HEK293 (cell line): ENCODE measurements at regions not wholly inside any gene's neighbourhood (a gene's known extent, or its start where the extent isn't known, plus 50 kb on each side); places are given as distances from the start of the nearest gene placed in this dataset.

ENCODE experiments used
- CTCF ChIP-seq: fragments of 450-650 bp; formaldehyde crosslinking; IDR thresholded peaks from 2 replicates; pipeline ENCODE4 v1.5.1; 2016; ENCODE audit warnings: missing biosample characterization, missing genetic modification characterization
- ZBTB7A ChIP-seq: fragments of 450-650 bp; formaldehyde crosslinking; IDR thresholded peaks from 2 replicates; pipeline ENCODE4 v1.5.1; 2016; ENCODE audit warnings: low read depth, missing biosample characterization, missing genetic modification characterization
- ZNF548 ChIP-seq: fragments of 450-650 bp; formaldehyde crosslinking; IDR thresholded peaks from 2 replicates; pipeline ENCODE4 v1.5.1; 2016; ENCODE audit warnings: missing biosample characterization, missing genetic modification characterization
- ZNF610 ChIP-seq: fragments of 450-650 bp; formaldehyde crosslinking; IDR thresholded peaks from 2 replicates; pipeline ENCODE4 v1.5.1; 2016; ENCODE audit warnings: missing biosample characterization, missing genetic modification characterization, borderline replicate concordance

- TF ChIP-seq ZBTB7A (tag by site-specific recombination) (no peak), ZNF548 (tag by site-specific recombination) (no peak), CTCF (no peak), ZNF610 (tag by site-specific recombination) (no peak)
Observed at GRCh38 chr7:85342781-85343180, 155.9 kb upstream of the SEMA3D start.
